ENCODE measurements at regions not wholly inside any gene's neighbourhood (a gene's known extent, or its start where the extent isn't known, plus 50 kb on each side); places are given as distances from the start of the nearest gene placed in this dataset.
"Not testable (repeated sequence)": the region's sequence is repeated elsewhere in the genome, so short reads cannot be mapped to it uniquely, and the experiment has no call there.

DNA sequence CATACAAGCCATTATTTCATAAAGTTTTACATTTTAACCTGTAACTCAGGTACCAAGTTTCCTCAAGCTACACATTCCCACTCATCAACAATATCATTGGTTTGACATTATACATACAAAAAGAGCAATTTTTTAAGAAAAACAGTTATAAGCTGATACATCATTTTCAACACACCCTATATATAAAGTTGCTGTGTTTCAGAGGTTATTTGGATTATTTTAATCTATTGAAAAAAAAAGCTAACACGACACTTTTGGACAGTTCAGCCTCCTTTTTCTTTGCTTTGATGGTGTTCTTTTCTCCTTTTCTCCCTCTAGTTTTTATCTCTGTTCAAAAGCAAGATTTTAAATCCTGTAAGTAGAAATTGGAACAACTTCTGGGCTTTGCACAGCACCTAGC lies 175.9 kb upstream of the CREB1 start:
- FAIRE-seq (no peak), DNase-seq (ENCODE audit: insufficient read length, low spot score) (no peak)

DNA sequence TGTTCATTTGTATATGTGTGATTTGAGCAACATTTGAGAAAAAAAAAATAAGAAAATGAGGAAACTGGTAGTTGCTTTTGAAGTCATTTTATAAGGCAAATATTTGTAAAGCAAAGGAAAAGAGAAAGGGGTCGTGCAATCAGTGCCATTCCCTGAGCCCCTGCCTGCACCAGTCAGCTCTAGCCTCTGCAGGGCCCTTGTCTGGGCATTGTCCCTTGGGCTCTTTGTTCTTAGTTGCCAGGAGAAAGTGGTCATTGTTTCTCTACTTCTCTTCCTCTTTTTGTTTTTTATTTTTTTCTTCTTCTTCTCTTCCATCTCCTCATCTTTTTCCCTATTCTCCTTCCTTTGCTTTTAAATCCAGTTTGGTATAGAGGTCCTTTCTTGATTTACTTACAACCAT lies 175.3 kb upstream of the CREB1 start:
- no peak for FAIRE-seq
- no peak for DNase-seq (ENCODE audit: insufficient read length, low spot score)

DNA sequence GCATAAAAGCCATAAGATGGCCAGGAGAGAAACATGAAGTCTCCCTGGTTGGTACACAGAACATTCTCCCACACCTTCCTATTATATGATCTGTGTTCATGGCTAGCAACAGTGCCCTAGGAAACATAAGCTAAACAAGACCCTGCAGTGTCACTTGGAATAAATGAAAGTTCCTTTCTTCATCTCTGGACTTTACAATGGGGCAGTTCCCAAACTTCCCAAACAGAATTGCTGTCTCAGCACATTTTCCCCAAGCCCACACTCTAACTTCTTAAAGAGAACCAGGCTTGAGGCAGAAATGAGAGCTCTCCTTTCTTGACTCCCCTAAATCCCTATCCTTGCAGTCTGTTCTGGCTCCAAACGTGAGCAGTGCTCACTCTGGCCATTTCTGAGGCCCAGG lies 173.2 kb upstream of the CREB1 start:
- no peak for DNase-seq (ENCODE audit: insufficient read length, low spot score)
- no peak for FAIRE-seq

DNA sequence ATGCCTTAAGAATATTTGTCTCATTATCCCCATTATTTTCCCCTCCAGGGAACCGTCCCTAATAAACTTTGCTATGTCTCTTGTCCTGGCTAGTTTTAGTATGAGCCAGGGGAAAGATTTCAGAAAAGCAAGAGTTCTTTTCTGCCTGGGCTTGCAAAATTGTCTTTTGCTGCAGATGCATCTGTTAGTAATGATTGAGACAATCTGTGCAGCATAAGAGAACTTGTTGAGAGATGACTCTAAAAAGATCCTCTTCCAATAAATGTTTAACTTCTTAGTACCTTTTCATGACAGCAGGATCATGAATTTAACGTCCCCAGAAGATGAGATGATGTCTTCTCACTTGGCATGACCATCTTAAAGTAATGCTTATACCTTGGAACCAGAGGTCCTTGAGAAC lies 172.5 kb upstream of the CREB1 start:
- no peak for FAIRE-seq

DNA sequence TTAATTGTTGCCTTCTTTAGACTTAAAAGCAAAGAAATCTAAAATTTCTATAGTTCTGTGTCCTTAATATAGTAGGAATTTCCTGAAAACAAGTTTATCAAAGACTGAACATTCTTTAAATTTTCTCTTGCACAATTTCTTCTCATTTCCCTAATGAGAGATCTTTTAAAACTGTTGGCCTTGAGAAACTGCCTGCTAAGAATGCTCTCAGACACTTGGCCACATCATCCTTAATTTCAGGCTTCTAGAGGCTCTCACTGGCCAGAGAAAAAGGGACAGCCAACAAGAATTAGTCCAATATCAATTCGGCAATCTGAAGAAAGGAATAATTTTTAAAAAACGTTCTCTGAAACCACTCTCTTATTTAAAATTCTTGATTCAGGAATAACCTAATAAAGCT lies 167.0 kb upstream of the CREB1 start:
- no peak for DNase-seq (ENCODE audit: insufficient read length, low spot score)
- FAIRE-seq, result no peak

More for the DNA sequence above, 172.5 kb upstream of the CREB1 start:
- no peak for DNase-seq (ENCODE audit: insufficient read length, low spot score)

- DNase-seq (ENCODE audit: insufficient read length, low spot score), result no peak
- FAIRE-seq, result no peak
These were observed 165.9 kb upstream of the CREB1 start for GRCh38 chr2:207363761-207364290.

- no peak for DNase-seq (ENCODE audit: insufficient read length, low spot score)
- FAIRE-seq, result no peak
These were observed 159.1 kb upstream of the CREB1 start for GRCh38 chr2:207370646-207371045.

DNA sequence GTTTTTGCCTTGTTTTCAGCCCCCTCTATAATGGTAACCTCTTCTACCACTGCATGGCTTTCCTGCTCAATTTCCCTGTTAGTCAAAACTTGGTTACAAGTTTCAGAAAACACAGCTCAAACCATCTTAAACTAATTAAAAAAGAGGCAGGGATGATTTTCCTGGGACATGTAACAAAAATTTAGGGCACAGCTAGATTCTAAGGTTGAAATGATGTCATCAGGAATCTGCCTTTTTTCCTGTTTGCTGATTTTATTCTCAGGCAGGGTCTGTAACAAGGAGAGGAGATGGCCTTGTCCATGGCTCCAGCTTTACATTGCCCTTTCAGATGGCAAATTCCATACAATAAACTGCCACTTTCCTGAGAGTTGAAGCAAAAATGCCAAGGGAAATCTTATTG lies 157.9 kb upstream of the CREB1 start:
- FAIRE-seq, result no peak
- DNase-seq (ENCODE audit: insufficient read length, low spot score), result no peak

DNA sequence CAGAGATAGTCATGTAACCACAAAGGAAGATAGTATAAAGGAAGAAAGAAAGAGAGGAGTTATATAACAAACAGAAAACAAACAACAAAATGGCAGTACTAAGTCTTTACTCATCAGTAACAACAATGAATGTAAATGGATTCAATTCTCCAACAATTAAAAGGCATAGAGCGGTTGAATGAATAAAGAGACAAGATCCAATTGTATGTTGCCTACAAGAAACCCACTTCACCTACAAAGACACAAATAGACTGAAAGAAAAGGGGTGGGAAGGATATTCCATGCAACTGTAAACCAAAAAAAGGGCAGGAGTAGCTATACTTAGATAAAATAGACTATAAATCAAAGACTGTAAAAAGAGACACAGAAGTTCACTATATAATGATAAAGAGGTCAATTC lies 157.3 kb upstream of the CREB1 start:
- no peak for FAIRE-seq
- no peak for DNase-seq (ENCODE audit: insufficient read length, low spot score)

GRCh38 chr2:207375207-207375875 lies 154.4 kb upstream of the CREB1 start:
- FAIRE-seq, result no peak

GRCh38 chr2:207378620-207379019 lies 151.1 kb upstream of the CREB1 start:
- not testable (repeated sequence) for DNase-seq (ENCODE audit: insufficient read length, low spot score); FAIRE-seq

More at GRCh38 chr2:207375207-207375875, 154.4 kb upstream of the CREB1 start:
- DNase-seq (ENCODE audit: insufficient read length, low spot score), result no peak

GRCh38 chr2:207385076-207385475 lies 144.7 kb upstream of the CREB1 start:
- FAIRE-seq, result no peak
- no peak for DNase-seq (ENCODE audit: insufficient read length, low spot score)

DNA sequence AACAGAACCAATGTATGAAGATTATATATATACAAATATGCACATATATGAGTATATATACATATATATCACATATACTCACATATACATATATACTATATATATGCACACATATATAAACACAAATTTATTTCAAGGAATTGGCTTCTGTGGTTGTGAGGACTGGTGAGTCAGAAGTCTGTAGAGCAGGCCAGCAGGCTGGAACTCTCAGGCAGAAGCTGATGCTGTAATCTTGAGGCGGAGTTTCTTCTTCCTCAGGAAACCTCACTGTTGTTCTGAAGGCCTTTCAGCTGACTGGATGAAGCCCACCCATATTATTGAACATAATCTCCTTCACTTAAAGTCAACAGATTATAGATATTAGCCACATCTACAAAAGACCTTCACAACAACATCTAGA lies 143.9 kb upstream of the CREB1 start:
- DNase-seq (ENCODE audit: insufficient read length, low spot score) (no peak), FAIRE-seq (no peak)

DNA sequence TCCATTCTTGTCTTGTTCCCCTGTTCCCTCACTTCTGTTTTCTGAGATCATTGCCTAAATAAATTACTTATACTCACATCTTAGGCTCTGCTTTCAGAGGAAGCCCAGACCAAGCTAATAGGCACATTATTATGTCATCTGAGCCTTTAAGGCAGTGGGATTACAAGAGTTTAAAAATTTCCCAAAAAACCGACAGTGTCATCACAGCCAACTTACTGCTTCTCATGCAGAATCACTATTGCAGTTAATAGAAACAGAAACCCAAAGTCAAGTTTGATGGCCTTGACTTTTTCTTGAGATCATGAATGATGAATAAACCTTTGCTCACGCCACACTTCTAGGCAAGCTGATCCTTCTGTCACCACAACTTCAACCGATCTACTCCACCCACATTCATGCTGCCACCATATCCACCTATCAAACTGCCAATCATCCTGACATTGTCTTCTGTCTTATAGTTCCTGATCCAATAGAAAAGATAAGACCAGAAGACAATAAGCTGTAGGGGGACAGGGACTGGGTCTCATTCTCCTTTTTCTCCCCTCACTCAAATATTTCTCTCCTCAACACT lies 142.7 kb upstream of the CREB1 start:
- FAIRE-seq (no peak), DNase-seq (ENCODE audit: insufficient read length, low spot score) (no peak)

- DNase-seq (ENCODE audit: insufficient read length, low spot score) (no peak), FAIRE-seq (no peak)
These were observed 139.3 kb upstream of the CREB1 start for GRCh38 chr2:207390302-207391095.

DNA sequence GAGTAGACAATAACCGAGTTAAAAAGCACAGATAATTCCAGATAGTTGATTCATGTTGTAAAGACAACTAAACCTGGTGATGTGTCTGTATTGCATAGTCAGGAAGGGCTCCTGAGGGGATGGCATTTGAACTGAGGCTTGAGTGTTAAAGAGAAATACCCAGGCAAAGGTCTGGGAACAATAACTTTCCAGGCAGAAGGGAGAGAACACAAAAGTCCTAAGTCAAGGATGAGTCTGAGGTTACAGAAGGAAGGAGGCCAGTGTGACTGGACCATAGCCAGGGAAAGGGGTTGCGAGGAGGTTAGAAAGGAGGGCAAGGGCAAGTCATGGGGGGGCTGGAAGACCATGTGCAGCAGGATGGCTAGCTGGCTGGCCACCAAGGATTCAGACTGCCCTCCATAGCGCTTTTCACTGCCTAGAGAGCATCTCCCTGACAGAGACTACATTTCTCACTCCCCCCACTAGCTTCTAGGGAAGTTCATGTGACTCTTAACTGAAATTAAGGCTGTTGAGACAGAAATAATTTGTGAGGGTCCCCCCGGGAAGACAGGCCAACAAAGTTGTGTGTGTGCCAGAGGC lies 135.5 kb upstream of the CREB1 start:
- FAIRE-seq, result no peak

GRCh38 chr2:207394812-207395534 lies 134.8 kb upstream of the CREB1 start:
- FAIRE-seq, result no peak
- no peak for DNase-seq (ENCODE audit: insufficient read length, low spot score)

More for the DNA sequence above, 135.5 kb upstream of the CREB1 start:
- DNase-seq (ENCODE audit: insufficient read length, low spot score), result no peak

DNA sequence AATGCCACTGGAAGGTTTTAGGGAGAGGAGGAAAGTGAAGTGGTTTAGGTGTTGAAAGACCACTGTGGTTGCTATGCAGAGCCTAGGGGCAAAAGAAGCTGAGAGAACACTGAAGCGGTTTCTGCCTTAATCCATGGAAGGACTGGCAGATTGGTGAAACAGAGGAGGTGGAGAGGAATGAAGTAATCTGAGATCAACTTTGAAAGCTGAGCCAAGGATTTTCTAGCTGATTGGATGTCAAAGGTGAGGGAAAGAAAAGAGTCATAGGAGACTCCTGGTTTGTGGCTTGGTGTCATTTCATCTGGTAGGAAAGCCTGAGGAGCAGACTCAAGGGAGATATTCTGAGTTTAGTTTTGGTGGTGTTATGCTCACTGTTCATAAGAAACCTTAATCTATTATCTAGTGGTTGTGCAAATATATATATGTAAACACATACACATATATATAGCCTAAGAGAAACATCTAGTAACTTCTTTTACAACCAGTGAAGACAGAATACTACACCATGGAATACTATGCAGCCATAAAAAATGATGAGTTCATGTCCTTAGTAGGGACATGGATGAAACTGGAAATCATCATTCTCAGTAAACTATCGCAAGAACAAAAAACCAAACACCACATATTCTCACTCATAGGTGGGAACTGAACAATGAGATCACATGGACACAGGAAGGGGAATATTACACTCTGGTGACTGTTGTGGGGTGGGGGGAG lies 134.1 kb upstream of the CREB1 start:
- DNase-seq (ENCODE audit: insufficient read length, low spot score), result no peak
- FAIRE-seq, result no peak

GRCh38 chr2:207397917-207398655 lies 131.7 kb upstream of the CREB1 start:
- FAIRE-seq (no peak), DNase-seq (ENCODE audit: insufficient read length, low spot score) (no peak)
